DND-41 (cell line): ENCODE measurements at regions not wholly inside any gene's neighbourhood (a gene's known extent, or its start where the extent isn't known, plus 50 kb on each side); places are given as distances from the start of the nearest gene placed in this dataset.

Experiments
- ATAC-seq: fragments of 200-7000 bp; cut with Tn5 transposase; 3 replicates; pipeline ENCODE4 v1.9.1; 2021; ENCODE audit warnings: low read depth; ENCODE audit not compliant: insufficient read depth
- DNase-seq: peaks from one replicate; pipeline ENCODE4 v3.0.0-alpha.2; 2020
- H2AFZ ChIP-seq: 2 replicates; pipeline ENCODE4 v1.6.0; 2012; ENCODE audit warnings: low read depth, low read length
- H3K27ac ChIP-seq: 2 replicates; pipeline ENCODE4 v1.5.1; 2012; ENCODE audit warnings: low read length, inconsistent platforms
- H3K27me3 ChIP-seq: fragments of 200-600 bp; sonication (generic); 2 replicates; pipeline ENCODE4 v1.6.0; 2012; ENCODE audit warnings: low read length, mild to moderate bottlenecking, inconsistent platforms; ENCODE audit not compliant: insufficient read depth, poor library complexity
- H3K36me3 ChIP-seq: 2 replicates; pipeline ENCODE4 v1.5.1; 2012; ENCODE audit warnings: low read length, inconsistent platforms; ENCODE audit not compliant: insufficient read depth
- H3K4me1 ChIP-seq: 2 replicates; pipeline ENCODE4 v1.5.1; 2012; ENCODE audit warnings: mild to moderate bottlenecking, low read length; ENCODE audit not compliant: insufficient read depth
- H3K4me2 ChIP-seq: 2 replicates; pipeline ENCODE4 v1.6.0; 2012; ENCODE audit warnings: mild to moderate bottlenecking, moderate library complexity, low read length, inconsistent platforms; ENCODE audit not compliant: insufficient read depth
- H3K4me3 ChIP-seq, 2 experiments: fragments of 200-600 bp in 1 of 2; shearing (Covaris generic) in 1 of 2; 2 replicates each; pipeline ENCODE4 v1.5.1; 2012 to 2016; ENCODE audit warnings: inconsistent platforms in 2 of 2, low read length in 2 of 2, mild to moderate bottlenecking in 2 of 2, low read depth in 1 of 2, moderate library complexity in 1 of 2
- H3K79me2 ChIP-seq: 2 replicates; pipeline ENCODE4 v1.6.0; 2012; ENCODE audit warnings: low read length, inconsistent platforms; ENCODE audit not compliant: insufficient read depth
- H3K9ac ChIP-seq: 2 replicates; pipeline ENCODE4 v1.6.0; 2012; ENCODE audit warnings: low read depth, mild to moderate bottlenecking, inconsistent platforms, low read length, moderate library complexity
- H3K9me3 ChIP-seq: 2 replicates; pipeline ENCODE4 v1.5.1; 2012; ENCODE audit warnings: low read length, moderate library complexity, mild to moderate bottlenecking, inconsistent platforms; ENCODE audit not compliant: insufficient read depth, severe bottlenecking
- H4K20me1 ChIP-seq: 2 replicates; pipeline ENCODE4 v1.6.0; 2012; ENCODE audit warnings: low read length; ENCODE audit not compliant: insufficient read depth
- CTCF ChIP-seq: IDR thresholded peaks from 2 replicates; pipeline ENCODE4 v1.5.1; 2012; ENCODE audit warnings: borderline replicate concordance, low read length, moderate library complexity, mild to moderate bottlenecking; ENCODE audit not compliant: poor library complexity, severe bottlenecking; ENCODE audit errors: extremely low read depth
- EZH2 ChIP-seq: IDR thresholded peaks from 3 replicates; pipeline ENCODE4 v1.6.1; 2012; ENCODE audit warnings: borderline replicate concordance, low read depth, mild to moderate bottlenecking, moderate library complexity, low read length, inconsistent platforms; ENCODE audit not compliant: severe bottlenecking

- Histone ChIP-seq H3K9me3 (peaks cover 3% of the 10 kb centered on the region), H3K27me3 (no peaks in the 10 kb centered on the region), H4K20me1 (no peaks in the 10 kb centered on the region), H3K9ac (no peak overlapping the region), H3K27ac (no peak overlapping the region), H2AFZ (no peak overlapping the region), H3K79me2 (no peaks in the 10 kb centered on the region), H3K4me3 (no peak overlapping the region), H3K4me2 (no peak overlapping the region), H3K36me3 (no peaks in the 10 kb centered on the region), H3K4me1 (no peaks in the 10 kb centered on the region)
- ATAC-seq, result no peak
- TF ChIP-seq EZH2 (no peak), CTCF (no peak)
- no peak for DNase-seq
These were observed 124.5 kb upstream of the USP24 start for GRCh38 chr1:55339681-55340080.

- TF ChIP-seq CTCF (no peak), EZH2 (no peak)
- no peak overlapping the region for H3K4me3 ChIP-seq
- no peak overlapping the region for H3K4me2 ChIP-seq
- H3K27me3 ChIP-seq, result no peaks in the 10 kb centered on the region
- no peaks in the 10 kb centered on the region for H3K79me2 ChIP-seq
- no peak overlapping the region for H3K9ac ChIP-seq
- H3K9me3 ChIP-seq, result peaks cover 3% of the 10 kb centered on the region
- H3K36me3 ChIP-seq, result no peaks in the 10 kb centered on the region
- H3K27ac ChIP-seq, result no peak overlapping the region
- no peak for DNase-seq
- no peak overlapping the region for H2AFZ ChIP-seq
- ATAC-seq, result no peak
- no peaks in the 10 kb centered on the region for H3K4me1 ChIP-seq
- no peaks in the 10 kb centered on the region for H4K20me1 ChIP-seq
These were observed 123.3 kb upstream of the USP24 start for GRCh38 chr1:55338448-55338820.

GRCh38 chr1:55337801-55338447, 122.8 kb upstream of the USP24 start:
- no peaks in the 10 kb centered on the region for H4K20me1 ChIP-seq
- TF ChIP-seq CTCF (peak; percentile 51), EZH2 (no peak)
- no peak overlapping the region for H2AFZ ChIP-seq
- H3K27me3 ChIP-seq, result no peaks in the 10 kb centered on the region
- ATAC-seq (no peak), DNase-seq (no peak)
- no peak overlapping the region for H3K9ac ChIP-seq
- no peaks in the 10 kb centered on the region for H3K4me1 ChIP-seq
- no peaks in the 10 kb centered on the region for H3K79me2 ChIP-seq
- no peak overlapping the region for H3K4me2 ChIP-seq
- H3K36me3 ChIP-seq, result no peaks in the 10 kb centered on the region
- H3K9me3 ChIP-seq, result peaks cover 3% of the 10 kb centered on the region
- no peak overlapping the region for H3K4me3 ChIP-seq
- H3K27ac ChIP-seq, result no peak overlapping the region
